AG08396 (cell line): ENCODE measurements at regions not wholly inside any gene's neighbourhood (a gene's known extent, or its start where the extent isn't known, plus 50 kb on each side); places are given as distances from the start of the nearest gene placed in this dataset.

ENCODE experiments used
- DNase-seq: peaks from one replicate; pipeline ENCODE4 v3.0.0; 2012; ENCODE audit warnings: low spot score, mixed read lengths

DNA sequence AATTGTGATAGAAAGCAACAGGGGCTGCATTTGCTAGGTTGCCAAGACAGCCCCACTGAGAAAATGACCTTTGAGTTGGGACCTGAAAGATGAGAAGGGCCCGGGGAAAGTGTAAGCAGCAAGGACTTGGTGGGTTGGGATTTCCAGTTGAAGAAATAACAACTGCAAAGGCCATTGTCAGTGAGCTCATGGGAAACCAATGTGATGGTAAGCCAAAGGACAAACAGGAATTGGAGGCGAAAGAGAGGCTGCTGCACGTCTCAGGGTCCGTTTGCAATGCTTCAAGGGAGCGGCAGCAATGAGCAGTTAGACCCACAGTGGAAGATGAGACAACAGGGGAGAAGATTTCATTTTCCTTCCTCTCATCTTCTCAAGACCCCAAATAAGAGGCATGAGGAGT is 51.5 kb upstream of the RGPD4 start:
- DNase-seq, result no peak

DNA sequence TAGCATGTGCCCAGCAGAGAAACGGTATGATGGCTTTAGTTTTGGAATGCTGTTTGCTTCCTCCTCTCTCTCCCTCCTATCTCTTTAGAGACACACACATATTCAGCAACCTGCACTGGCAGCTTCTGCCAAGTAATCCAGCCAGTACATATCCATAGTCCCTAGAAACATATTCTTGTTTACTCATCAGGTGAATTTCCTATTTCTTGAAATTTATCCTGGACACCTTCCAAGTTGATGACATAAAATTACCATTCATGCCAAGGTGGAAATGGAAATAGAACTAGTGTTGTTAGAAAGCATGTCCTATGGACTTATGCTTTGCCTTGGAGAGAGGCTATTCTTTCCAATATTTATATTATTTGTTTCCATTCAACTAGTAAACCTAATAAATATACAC is 50.9 kb upstream of the RGPD4 start:
- DNase-seq, result no peak

DNA sequence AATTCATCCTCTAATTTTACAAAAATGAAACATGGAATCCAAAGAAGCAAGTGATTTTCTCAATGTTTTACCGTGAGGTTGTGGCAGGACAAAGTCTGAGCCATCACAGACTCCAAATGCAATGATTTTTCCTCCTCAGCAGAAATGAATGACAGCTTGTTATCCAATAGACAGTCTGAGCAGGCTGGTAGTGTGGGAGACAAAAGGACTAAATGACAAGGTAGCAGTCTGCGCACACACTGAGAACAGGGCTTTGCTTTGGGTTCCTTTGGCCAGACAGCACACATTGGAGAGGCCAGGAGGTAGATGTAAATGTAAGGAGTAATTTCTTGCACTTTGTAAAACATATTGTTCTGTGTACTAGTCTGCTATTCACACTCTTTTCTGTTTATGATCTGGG is 50.3 kb upstream of the RGPD4 start:
- no peak for DNase-seq
